ENCODE measurements at regions not wholly inside any gene's neighbourhood (a gene's known extent, or its start where the extent isn't known, plus 50 kb on each side); places are given as distances from the start of the nearest gene placed in this dataset.

DNA sequence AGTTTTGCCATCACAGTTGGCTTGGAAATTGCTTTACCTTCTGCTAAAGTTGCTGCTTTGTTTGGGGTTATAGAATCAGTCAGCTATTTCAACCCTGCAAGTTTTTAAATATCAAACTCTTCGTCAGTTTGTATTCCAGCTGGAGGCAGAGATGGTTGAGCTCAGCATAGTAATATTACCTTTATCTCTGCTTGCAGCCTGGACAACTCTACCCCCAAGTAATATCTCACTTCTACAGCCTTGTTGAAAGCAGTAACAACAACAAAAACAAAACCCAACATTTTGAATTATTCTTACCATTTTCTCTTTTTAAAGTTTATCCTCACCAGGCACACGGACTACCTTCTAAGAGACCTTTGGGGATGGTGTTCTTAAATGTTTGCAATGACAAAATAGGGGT lies 239.1 kb upstream of the PHF14 start:
- no peak for TF ChIP-seq EZH2 (IDR thresholded peaks at IDR 0.05; ENCODE audit: low read length)
- TF ChIP-seq, protein P1, sequence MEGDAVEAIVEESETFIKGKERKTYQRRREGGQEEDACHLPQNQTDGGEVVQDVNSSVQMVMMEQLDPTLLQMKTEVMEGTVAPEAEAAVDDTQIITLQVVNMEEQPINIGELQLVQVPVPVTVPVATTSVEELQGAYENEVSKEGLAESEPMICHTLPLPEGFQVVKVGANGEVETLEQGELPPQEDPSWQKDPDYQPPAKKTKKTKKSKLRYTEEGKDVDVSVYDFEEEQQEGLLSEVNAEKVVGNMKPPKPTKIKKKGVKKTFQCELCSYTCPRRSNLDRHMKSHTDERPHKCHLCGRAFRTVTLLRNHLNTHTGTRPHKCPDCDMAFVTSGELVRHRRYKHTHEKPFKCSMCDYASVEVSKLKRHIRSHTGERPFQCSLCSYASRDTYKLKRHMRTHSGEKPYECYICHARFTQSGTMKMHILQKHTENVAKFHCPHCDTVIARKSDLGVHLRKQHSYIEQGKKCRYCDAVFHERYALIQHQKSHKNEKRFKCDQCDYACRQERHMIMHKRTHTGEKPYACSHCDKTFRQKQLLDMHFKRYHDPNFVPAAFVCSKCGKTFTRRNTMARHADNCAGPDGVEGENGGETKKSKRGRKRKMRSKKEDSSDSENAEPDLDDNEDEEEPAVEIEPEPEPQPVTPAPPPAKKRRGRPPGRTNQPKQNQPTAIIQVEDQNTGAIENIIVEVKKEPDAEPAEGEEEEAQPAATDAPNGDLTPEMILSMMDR (optimal IDR thresholded peaks at IDR 0.05 in 1 of 3, IDR thresholded peaks at IDR 0.05 in 1 of 3, conservative IDR thresholded peaks at IDR 0.05 in 1 of 3; ENCODE audit: extremely low read depth in 1 of 3, insufficient read depth in 2 of 3, low read length in 3 of 3): no peak

Measured in keratinocyte (primary cell).